Ovary (tissue), 7 donors: ENCODE measurements at regions not wholly inside any gene's neighbourhood (a gene's known extent, or its start where the extent isn't known, plus 50 kb on each side); places are given as distances from the start of the nearest gene placed in this dataset.

Experiments used
- DNase-seq, 5 donors: peaks; one replicate each; pipeline ENCODE4 v3.0.0-alpha.2; 2019 to 2020
- H3K27ac ChIP-seq, 2 donors: fragments of 200-600 bp; one replicate each; pipeline versions ENCODE4 v1.5.1 to v1.8.0; 2019 to 2022
- H3K27me3 ChIP-seq: fragments of 200-600 bp; one replicate; pipeline ENCODE4 v1.8.0; 2022
- H3K36me3 ChIP-seq: fragments of 200-600 bp; sonication (generic); one replicate; pipeline ENCODE4 v1.5.1; 2019
- H3K4me1 ChIP-seq: one replicate; pipeline ENCODE4 v1.8.1; 2013; ENCODE audit warnings: mild to moderate bottlenecking, moderate library complexity; ENCODE audit not compliant: insufficient read depth
- H3K4me3 ChIP-seq: fragments of 200-600 bp; sonication (generic); one replicate; pipeline ENCODE4 v1.5.1; 2017
- H3K9me3 ChIP-seq, 2 donors: fragments of 200-600 bp in 1 of 2; sonication (generic) in 1 of 2; one replicate each; pipeline versions ENCODE4 v1.5.1 to v1.8.1; 2013 to 2019; ENCODE audit warnings: mild to moderate bottlenecking in 1 of 2, moderate library complexity in 1 of 2
- EP300 ChIP-seq: sonication (generic); formaldehyde crosslinking; IDR thresholded peaks from one replicate; pipeline ENCODE4 v1.6.1; 2017; ENCODE audit warnings: antibody characterized with exemption
- POLR2A ChIP-seq: fragments of 450-650 bp; IDR thresholded peaks from one replicate; pipeline ENCODE4 v1.6.1; 2017; ENCODE audit warnings: antibody characterized with exemption, mild to moderate bottlenecking, moderate library complexity
- WGBS, 3 donors: extraction: QIAGEN DNeasy Blood & Tissue Kit in 1 of 3; methylation state at CpG; one replicate each; pipeline versions ENCODE4 v1.1.5 to v1.1.7; 2013 to 2017; 5-methylcytosine and 5-hydroxymethylcytosine counted together
- intact Hi-C, 4 donors: fragments of 100-400 bp; cut with DNase I; formaldehyde crosslinking; loops; one replicate each; pipeline versions ENCODE4 v1.11.0 to v1.15.1; 2022 to 2023
- TF ChIP-seq, protein P1 (sequence below), 3 donors: fragments of 450-650 bp in 2 of 3; fragments of 200-600 bp in 1 of 3; IDR thresholded peaks; one replicate each; pipeline versions ENCODE4 v1.5.1 to v1.8.0; 2016 to 2022; ENCODE audit warnings: antibody characterized with exemption in 3 of 3, mild to moderate bottlenecking in 1 of 3
- donor health status: DM: no; HTN: no; CAD: no; lungs with moderate emphysema.
- donor health status: DM: no; HTN: no; CAD: no.
- donor health status: Bipolar disorder and iron deficiency.
- donor health status: DM: no; HTN: no; CAD: no.
- donor health status: DM: yes; HTN: yes; CAD: no.

DNA sequence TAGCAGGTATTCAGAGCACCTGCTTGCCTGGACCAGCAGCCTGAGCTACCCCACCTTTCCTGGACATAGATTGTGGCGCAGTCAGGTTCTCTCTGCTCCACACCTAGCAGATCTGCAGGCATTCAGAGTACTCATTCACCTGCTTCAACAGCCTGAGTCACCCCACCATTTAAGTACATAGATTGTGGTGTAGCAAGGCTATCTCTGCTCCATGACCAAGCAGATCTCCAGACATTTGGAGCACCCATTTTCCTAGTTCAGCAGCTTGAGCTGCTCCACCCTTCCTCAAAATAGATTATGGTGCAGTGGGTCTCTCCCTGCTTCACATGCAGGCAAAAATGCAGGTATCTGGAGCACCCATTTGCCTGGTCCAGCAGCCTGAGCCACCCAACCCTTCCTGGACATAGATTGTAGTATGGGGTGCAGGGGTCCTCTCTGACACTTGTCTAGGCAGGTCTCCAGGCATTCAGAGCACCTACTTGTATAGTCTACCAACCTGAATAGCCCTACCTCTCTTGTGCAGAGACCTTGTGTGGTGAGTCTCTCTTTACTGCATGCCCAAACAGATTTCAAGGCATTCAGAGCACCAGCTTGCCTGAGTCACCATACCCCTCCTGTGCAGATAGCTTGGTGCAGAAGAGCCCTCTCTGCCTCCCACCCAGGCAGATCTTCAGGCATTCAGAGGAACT, 466.0 kb upstream of the THBS1 start:
- Histone ChIP-seq H3K27ac (no peak overlapping the region), H3K4me3 (no peak overlapping the region), H3K9me3 (no peaks in the 10 kb centered on the region), H3K4me1 (no peaks in the 10 kb centered on the region), H3K27me3 (no peaks in the 10 kb centered on the region), H3K36me3 (no peaks in the 10 kb centered on the region)
- 95 to 100% (median 100%) methylated on average over 1 of the region's 1 CpG for WGBS, 3 donors
- TF ChIP-seq POLR2A (no peak), EP300 (no peak)
- TF ChIP-seq, protein P1, sequence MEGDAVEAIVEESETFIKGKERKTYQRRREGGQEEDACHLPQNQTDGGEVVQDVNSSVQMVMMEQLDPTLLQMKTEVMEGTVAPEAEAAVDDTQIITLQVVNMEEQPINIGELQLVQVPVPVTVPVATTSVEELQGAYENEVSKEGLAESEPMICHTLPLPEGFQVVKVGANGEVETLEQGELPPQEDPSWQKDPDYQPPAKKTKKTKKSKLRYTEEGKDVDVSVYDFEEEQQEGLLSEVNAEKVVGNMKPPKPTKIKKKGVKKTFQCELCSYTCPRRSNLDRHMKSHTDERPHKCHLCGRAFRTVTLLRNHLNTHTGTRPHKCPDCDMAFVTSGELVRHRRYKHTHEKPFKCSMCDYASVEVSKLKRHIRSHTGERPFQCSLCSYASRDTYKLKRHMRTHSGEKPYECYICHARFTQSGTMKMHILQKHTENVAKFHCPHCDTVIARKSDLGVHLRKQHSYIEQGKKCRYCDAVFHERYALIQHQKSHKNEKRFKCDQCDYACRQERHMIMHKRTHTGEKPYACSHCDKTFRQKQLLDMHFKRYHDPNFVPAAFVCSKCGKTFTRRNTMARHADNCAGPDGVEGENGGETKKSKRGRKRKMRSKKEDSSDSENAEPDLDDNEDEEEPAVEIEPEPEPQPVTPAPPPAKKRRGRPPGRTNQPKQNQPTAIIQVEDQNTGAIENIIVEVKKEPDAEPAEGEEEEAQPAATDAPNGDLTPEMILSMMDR (IDR thresholded peaks at IDR 0.05), result no peak
- DNase-seq, result no peak
- intact Hi-C loops, result no loop called here

DNA sequence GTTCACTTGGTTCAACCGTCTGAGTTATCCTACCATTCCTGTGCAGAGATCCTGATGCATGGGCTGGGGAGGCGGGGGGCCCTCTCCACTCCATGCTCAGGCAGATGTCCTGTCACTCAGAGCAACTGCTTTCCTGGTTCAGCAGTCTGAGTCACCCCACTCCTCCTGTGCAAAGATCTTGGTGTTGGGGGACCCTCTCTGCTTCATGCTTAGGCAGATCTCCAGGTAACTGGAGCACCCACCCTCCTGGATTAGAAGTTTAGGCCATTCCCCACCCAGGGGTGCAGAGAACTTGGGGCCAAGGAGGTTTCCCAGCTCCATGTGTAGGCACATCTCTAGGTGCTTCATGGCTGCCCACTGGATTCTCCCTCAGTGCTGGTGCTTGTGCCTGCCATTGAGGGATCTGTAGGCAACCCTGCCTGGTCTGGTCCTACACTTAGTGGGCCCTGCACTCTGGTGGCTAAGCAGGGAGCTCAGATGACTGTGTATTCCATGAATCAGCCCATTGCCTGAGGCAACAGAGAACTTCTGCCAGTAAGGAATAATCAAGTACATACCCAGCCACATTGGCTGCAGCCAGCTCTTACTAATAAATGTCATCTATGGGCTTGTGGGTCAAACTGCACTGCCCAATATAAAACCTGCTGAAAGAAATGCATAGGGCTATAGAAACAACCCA, 465.4 kb upstream of the THBS1 start:
- Histone ChIP-seq H3K36me3 (no peaks in the 10 kb centered on the region), H3K27me3 (no peaks in the 10 kb centered on the region), H3K27ac (no peak overlapping the region), H3K4me1 (no peaks in the 10 kb centered on the region), H3K9me3 (no peaks in the 10 kb centered on the region), H3K4me3 (no peak overlapping the region)
- WGBS, 3 donors, result 84 to 93% (median 90%) methylated on average over 2 of the region's 2 CpGs
- DNase-seq, result no peak
- no peak for TF ChIP-seq POLR2A
- no peak for TF ChIP-seq EP300
- TF ChIP-seq, protein P1 (IDR thresholded peaks at IDR 0.05), result no peak
- intact Hi-C loops, result no loop called here

DNA sequence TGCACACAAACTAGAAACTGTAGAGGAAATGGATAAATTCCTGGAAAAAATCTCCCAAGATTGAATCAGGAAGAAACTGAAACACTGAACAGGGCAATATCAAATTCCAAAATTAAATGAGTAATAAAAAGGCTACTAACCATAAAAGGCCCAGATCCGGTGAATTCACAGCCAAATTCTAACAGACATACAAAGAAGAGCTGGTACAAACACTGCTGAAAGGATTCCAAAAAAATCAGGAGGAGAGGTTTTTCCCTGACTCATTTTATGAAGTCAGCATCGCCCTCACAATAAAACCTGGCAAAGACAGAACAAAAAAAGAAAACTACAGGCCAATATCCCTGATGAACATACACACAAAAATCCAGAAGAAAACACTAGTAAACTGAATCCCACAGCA, 462.4 kb upstream of the THBS1 start:
- Histone ChIP-seq H3K27me3 (no peaks in the 10 kb centered on the region), H3K27ac (no peak overlapping the region), H3K9me3 (no peaks in the 10 kb centered on the region), H3K4me3 (no peak overlapping the region), H3K4me1 (no peaks in the 10 kb centered on the region), H3K36me3 (no peaks in the 10 kb centered on the region)
- intact Hi-C loops, result no loop called here
- WGBS, 3 donors, result 31 to 55% (median 34%) methylated on average over 2 of the region's 2 CpGs
- TF ChIP-seq POLR2A (no peak), EP300 (no peak)
- TF ChIP-seq, protein P1 (IDR thresholded peaks at IDR 0.05), result no peak
- no peak for DNase-seq

DNA sequence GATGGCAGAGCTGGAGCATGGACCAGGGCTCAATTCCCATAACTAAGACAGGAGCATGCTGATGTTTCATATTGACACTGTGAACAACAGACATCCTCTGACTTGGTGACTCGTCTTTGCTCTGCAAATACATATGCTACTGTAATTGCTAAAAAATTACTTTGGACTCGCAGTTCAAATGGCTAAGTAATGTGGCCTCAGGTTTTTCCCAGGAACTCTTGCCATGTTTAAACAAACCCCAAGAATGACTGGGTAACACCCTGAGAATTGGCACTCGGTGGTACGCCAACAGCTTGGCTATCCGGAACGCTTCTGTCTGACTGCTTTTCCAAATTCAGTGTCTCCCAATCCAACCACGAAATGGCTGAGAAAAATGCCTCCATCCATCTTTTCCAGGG, 456.7 kb upstream of the THBS1 start:
- intact Hi-C loops, result no loop called here
- Histone ChIP-seq H3K9me3 (no peaks in the 10 kb centered on the region), H3K27me3 (no peaks in the 10 kb centered on the region), H3K4me1 (peaks cover 10% of the 10 kb centered on the region), H3K36me3 (no peaks in the 10 kb centered on the region), H3K27ac (peak overlapping the region in 1 of 2 donors; percentile 32), H3K4me3 (no peak overlapping the region)
- no peak for DNase-seq
- WGBS, 3 donors, result 56 to 68% (median 62%) methylated on average over 7 of the region's 7 CpGs
- TF ChIP-seq EP300, result no peak
- TF ChIP-seq POLR2A, result no peak
- TF ChIP-seq, protein P1 (IDR thresholded peaks at IDR 0.05), result no peak
